A204.1 (cell line): ENCODE measurements at regions not wholly inside any gene's neighbourhood (a gene's known extent, or its start where the extent isn't known, plus 50 kb on each side); places are given as distances from the start of the nearest gene placed in this dataset.

Experiments used
- FAIRE-seq: peaks from 2 replicates; lab custom pipeline; 2012; peaks lifted over from hg19 to GRCh38; lab: Jason Lieb, UNC

- no peak for FAIRE-seq
Measured at GRCh38 chr16:64225036-64225435, 896.8 kb downstream of the CDH11 start.

- no peak for FAIRE-seq
Measured at GRCh38 chr16:64217789-64218535, 903.9 kb downstream of the CDH11 start.

- no peak for FAIRE-seq
Measured at GRCh38 chr16:64215730-64216129, 906.1 kb downstream of the CDH11 start.

- FAIRE-seq, result no peak
Measured at GRCh38 chr16:64211331-64211730, 910.5 kb downstream of the CDH11 start.

- no peak for FAIRE-seq
Measured at GRCh38 chr16:64206862-64207261, 915.0 kb downstream of the CDH11 start.

GRCh38 chr16:64203126-64203525 lies 918.7 kb downstream of the CDH11 start:
- no peak for FAIRE-seq

GRCh38 chr16:64202571-64202970 lies 919.3 kb downstream of the CDH11 start:
- FAIRE-seq, result no peak

GRCh38 chr16:64196444-64196843 lies 925.4 kb downstream of the CDH11 start:
- no peak for FAIRE-seq

GRCh38 chr16:64185954-64186353 lies 935.9 kb downstream of the CDH11 start:
- no peak for FAIRE-seq

GRCh38 chr16:64184156-64184555 lies 937.7 kb downstream of the CDH11 start:
- FAIRE-seq, result no peak

GRCh38 chr16:64182985-64183384 lies 938.9 kb downstream of the CDH11 start:
- no peak for FAIRE-seq

- no peak for FAIRE-seq
Measured at GRCh38 chr16:64181271-64181925, 940.5 kb downstream of the CDH11 start.

GRCh38 chr16:64180136-64180900 lies 941.5 kb downstream of the CDH11 start:
- FAIRE-seq, result no peak

- FAIRE-seq, result no peak
Measured at GRCh38 chr16:64174327-64174726, 947.5 kb downstream of the CDH11 start.

- no peak for FAIRE-seq
Measured at GRCh38 chr16:64172652-64173051, 949.2 kb downstream of the CDH11 start.

GRCh38 chr16:64172226-64172625 lies 949.6 kb downstream of the CDH11 start:
- FAIRE-seq, result no peak

- FAIRE-seq, result no peak
Measured at GRCh38 chr16:64171632-64172031, 950.2 kb downstream of the CDH11 start.

- FAIRE-seq, result no peak
Measured at GRCh38 chr16:64168371-64168770, 953.5 kb downstream of the CDH11 start.

GRCh38 chr16:64167936-64168335 lies 953.9 kb downstream of the CDH11 start:
- FAIRE-seq, result no peak

- FAIRE-seq, result no peak
Measured at GRCh38 chr16:64165368-64165767, 956.5 kb downstream of the CDH11 start.

GRCh38 chr16:64162613-64163375 lies 959.1 kb downstream of the CDH11 start:
- no peak for FAIRE-seq

GRCh38 chr16:64159976-64160375 lies 961.9 kb downstream of the CDH11 start:
- FAIRE-seq, result no peak
